KBM-7 (cell line): ENCODE measurements at regions not wholly inside any gene's neighbourhood (a gene's known extent, or its start where the extent isn't known, plus 50 kb on each side); places are given as distances from the start of the nearest gene placed in this dataset.
"Not testable (repeated sequence)": the region's sequence is repeated elsewhere in the genome, so short reads cannot be mapped to it uniquely, and the experiment has no call there.

Experiments used
- DNase-seq: peaks from one replicate; pipeline ENCODE4 v3.0.0-alpha.2; 2015
- in situ Hi-C: fragments of 300-500 bp; cut with MboI; formaldehyde crosslinking; loops from 2 replicates; pipeline ENCODE4 v1.14.3; 2020; ENCODE audit warnings: low sequenced_read_pairs, low pct_unique_long_range_greater_than_20kb, mixed read lengths

DNA sequence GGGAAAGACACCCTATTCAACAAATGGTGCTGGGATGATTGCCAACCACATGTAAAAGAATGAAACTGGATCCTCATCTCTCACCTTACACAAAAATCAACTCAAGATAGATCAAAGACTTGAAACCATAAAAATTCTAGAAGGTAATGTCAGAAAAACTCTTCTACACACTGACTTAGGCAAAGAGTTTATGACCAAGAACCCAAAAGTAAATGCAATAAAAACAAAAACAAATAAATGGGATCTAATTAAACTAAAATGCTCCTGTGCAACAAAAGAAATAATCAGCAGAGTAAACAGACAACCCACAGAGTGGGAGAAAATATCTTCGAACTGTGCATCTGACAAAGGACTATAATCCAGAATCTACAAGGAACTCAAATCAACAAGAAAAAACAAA is 504.2 kb upstream of the MBL2 start:
- DNase-seq: no peak
- in situ Hi-C loops: no loop called here

DNA sequence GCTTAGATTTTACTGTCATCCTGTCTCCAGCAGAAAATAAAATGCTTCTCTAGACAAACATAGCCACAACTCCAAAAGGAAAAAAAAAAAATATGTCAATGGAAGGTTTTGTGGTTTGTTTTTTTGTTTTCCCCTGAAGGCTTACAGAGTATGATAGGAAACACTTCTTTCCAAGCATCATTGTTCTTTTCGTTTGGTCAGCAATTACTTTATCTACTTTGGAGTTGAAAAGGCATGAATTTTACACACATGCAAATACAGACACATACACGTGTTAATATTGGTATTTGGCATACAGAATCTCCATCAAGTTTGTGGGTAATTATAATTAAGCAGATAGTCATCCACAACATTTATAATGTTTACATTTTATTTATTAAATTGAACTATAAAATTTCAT is 496.9 kb upstream of the MBL2 start:
- in situ Hi-C loops: no loop called here
- no peak for DNase-seq

DNA sequence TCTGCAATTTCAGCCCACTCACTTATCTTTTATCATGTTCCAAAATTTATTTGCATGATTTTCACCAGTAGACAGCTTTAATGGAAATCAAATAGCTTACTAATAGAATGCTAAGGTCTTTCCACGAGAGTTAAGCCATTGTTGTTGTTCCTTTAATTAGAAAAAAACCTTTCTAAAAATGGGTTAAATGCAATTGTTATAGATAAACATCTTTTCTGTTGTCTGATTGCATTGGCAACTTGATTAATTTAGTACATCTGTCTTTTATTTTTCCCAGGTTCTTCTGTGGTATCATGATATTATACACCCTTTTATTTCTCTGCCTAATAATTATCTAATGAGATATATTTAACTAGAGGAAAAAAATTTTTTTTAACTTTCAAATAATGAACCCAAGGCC is 487.6 kb upstream of the MBL2 start:
- no peak for DNase-seq
- in situ Hi-C loops: no loop called here

DNA sequence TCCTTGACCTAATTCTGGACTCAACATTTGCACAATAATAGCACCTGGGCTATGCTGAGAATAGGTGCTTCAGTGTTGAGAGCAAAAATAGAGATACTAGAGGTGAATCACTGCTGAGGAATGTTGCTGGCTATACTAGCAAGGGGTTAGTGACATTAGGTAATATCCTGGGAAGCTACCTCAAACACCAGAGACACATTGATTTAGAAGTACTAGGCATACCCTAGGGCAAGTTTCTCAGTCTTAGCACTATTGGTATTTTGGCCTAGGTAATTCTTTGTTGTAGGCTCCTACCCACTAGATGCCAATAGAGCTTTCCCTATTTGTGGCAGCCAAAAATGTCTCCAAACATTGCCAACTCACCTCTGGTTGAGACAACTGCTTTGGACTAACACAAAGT is 484.0 kb upstream of the MBL2 start:
- in situ Hi-C loops: no loop called here
- no peak for DNase-seq

DNA sequence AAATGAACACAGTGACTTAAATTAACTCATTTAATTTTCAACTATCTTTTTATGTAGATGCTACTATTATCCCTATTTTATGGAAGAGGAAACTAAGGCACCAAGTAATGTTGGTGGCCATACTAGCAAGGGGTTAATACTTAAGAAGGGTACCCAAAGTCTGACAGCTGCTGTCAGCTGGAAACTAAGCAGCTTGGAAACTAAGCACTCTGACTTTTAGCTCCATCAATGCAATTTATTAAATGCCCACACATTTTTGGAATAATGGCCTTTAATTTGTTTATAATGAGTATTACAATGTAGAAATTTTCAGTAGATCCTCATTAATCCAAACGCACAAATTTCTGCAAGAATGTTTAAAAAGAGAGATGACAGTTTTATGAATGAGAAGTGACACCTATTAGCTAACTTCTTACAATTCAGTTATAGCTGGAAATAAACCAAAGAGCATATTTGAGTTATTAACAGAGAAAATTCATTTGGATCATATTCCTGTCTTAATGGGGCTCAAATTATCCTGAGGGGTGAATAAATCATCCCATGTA is 483.1 kb upstream of the MBL2 start:
- in situ Hi-C loops: no loop called here
- no peak for DNase-seq

DNA sequence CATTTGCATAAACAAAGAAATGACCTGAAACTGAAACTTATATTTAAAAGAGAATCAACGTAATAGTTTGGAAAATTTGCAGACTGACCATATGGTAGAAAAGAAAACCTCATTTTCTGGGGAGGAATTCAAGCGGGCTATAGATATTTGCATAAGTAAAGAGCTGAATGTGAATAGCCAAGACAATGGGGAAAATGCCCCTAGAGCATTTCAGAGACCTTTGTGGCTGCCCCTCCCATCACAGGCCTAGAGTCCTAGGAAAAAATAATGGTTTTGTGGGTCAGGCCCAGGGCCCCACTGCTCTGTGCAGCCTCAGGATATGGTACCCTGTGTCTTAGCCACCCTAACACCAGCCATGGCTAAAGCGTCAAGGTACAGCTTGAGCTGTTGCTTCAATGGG is 480.6 kb upstream of the MBL2 start:
- in situ Hi-C loops: no loop called here
- no peak for DNase-seq

DNA sequence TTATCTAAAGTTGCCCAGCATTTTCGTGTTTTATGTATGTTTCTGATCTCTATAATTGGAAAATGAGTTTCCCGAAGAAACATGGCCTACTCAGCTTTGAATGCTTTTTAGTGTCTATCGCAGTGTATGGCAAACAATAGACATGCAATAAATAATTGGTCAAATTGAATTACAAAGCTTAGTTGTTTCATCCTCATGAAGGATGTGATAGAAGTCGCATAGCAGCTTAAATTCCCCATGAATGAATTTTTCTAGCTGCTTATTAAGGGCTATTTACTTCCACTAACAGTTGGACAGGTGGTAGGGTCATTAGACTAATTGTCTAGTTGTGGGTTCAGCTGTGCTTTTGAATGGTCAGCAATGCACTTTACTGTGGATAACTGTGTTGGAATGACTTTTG is 467.3 kb upstream of the MBL2 start:
- in situ Hi-C loops: no loop called here
- no peak for DNase-seq

DNA sequence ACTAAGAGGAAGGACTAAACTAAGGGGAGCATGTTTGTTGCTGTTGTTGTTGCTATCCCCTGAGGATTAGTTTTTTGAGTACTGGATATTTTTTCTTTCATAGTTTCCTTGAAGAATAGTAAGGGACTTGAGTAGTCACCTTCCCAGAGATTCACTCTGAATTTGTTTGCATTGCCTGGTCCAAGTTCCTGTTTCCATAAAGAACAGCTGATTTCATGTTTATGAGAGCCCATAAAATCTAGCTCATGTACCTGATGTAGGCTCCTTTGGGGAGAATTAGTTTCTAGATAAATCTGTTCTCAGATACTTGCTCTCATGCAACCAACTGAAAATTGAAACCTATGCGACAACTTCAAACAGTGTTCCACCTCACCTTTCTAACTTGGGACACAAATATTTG is 464.4 kb upstream of the MBL2 start:
- in situ Hi-C loops: no loop called here
- no peak for DNase-seq

DNA sequence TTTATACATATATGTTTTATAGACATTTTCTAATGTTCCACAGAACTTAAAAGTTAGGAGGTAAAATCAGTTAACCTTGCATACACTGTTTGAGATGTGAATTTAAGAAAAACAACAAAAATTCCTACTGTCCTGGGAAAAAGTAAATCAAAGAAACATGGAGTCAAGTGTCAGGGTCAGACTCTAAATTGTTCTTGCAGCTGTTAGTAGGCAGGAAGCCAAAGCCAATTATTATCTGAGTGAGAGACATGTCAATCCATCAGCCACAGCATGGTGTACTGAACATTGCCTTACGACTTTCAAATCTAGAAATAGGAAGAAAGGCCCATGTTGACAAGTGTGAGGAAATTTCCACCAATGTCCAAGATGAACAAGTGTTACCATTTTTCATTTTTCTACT is 461.2 kb upstream of the MBL2 start:
- in situ Hi-C loops: no loop called here
- DNase-seq: no peak

DNA sequence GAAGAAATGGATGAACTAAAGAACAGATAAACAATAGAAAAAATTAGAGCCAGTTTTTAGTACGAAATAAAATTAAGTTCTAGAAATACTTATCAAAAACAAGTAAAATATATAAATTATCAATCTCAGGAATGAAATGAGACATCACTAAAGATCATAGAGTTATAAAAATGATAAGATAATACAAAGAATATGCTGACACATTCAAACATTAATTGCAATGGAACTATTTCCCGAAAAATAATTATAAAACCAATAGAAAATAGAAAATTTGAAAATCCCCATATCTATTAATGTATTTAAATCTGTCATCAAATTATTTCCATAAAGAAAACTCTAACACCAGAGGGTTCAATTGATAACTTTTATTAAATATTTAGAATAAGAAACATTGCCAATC is 458.1 kb upstream of the MBL2 start:
- in situ Hi-C loops: no loop called here
- no peak for DNase-seq

DNA sequence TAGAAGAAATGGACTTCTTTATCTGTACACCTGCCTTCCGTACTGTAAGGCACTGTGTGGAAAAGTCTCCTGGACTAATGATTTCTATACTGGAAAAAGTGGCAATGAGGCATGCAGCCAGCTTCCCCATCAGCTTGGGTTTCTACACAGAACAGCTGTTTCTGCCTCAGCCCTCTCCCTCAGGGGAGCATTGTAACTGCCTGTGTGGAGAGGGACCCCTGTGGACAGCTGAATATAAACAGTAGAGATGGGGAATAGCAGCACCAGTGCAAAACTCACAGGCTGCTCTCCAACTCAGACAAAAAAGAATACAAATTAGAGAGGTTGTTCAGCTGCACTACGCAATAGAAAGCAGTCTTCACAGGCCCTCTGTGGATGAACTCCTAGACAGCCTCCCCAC is 451.3 kb upstream of the MBL2 start:
- no peak for DNase-seq
- in situ Hi-C loops: no loop called here

DNA sequence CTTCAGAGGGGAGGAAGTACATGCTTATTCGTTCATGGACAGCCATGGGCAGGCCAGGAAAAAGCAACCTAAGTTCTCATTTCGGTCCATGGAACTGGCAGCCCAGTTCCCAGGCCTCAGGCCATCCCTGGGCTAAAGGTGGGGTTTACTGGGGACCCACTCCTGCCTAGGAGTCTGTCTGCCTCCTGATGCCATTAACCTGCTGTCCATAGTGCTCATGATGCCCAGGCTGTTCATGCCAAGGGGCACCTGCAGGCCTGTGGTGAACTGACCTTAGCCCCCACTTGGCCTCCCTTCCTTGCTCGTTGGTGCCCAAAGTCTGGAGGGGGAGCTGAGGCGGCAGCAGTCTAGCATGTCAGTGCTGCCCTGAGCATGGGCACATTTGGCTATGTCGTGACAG is 450.2 kb upstream of the MBL2 start:
- in situ Hi-C loops: no loop called here
- DNase-seq: no peak

DNA sequence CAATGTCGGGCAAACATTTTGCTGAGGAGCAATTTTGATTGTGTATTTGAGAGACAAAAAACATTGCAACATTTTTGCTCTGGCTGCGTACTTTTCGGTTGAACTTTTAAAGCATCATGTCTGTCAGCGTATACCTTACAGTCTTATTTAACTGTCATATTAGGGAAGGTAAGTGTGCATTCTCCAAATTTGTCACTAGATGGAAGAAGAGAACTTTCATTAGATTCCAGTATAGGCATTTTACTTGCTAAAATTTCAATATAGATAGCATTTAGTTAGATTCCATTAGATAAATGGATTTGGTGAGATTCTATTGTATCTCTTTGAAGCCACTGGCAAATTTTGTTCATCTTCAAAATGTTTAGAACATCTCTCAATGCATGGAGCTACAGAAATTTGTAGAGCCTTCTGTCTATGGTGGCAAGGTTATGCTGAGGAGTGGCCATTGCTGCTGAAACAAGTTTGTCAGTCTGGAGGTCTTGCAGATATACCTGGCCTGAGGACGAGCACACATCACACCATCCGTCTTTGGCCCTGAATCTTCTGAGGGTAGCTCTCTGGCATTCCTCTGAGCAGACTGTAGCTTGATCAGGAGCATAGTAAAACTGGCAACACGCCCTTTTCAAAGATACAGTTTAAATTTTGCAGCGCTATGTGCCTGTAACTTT is 437.5 kb upstream of the MBL2 start:
- peak; percentile 25 for DNase-seq
- in situ Hi-C loops: no loop called here

DNA sequence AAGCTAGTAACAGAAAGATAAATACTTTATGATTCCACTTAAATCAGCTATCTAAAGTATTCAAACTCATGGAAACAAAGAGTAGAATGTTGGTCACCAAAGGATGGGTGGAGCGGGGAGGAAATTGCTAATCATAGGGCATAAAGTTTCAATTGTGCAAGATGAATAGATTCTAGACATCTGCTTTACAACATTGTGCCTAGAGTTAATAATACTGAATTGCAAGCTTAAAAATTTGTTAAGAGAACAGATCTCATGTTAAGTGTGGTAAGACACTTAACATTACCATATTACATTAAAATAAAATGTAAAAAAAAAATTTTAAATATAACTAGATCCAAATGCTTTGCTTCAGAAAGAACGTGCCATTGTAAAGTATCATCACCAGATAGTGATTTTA is 411.1 kb upstream of the MBL2 start:
- no peak for DNase-seq
- in situ Hi-C loops: no loop called here

DNA sequence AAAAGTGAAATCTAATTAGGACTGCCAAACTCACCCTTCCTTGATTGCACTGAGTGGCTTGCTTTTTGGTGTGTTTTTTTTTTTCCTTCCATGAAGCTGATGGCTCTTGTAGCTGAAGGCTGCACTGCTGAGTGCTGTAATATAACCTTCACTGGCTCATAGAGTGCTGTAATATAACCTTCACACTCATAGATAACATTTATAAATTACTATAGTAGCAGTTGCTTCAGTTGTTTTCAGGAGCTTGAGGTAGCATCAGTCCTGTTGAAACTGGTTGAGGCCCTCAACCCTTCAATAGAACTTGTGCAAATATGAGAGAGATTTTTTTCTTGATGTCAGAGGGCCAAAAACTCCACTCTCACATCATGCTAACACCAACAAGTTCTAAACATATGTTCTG is 404.9 kb upstream of the MBL2 start:
- no peak for DNase-seq
- in situ Hi-C loops: no loop called here

DNA sequence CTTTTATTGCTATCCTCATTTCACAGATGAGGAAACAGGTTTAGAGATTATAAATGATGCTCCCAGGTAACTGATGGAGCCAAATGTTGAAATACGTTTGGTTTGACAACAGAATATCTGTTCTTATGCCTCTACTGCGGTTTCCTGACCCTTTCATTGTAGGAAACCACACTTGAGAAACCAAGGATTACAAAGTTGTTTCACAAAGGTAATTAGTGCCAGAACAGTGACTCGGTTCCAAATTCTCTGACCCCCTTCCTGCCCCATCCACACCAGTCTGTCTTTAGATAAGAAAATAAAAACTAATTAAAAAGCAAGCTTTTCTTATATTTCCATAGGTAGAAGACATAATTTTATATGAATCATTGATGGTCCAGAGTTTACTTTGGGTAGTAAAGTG is 393.7 kb upstream of the MBL2 start:
- DNase-seq: no peak
- in situ Hi-C loops: no loop called here

DNA sequence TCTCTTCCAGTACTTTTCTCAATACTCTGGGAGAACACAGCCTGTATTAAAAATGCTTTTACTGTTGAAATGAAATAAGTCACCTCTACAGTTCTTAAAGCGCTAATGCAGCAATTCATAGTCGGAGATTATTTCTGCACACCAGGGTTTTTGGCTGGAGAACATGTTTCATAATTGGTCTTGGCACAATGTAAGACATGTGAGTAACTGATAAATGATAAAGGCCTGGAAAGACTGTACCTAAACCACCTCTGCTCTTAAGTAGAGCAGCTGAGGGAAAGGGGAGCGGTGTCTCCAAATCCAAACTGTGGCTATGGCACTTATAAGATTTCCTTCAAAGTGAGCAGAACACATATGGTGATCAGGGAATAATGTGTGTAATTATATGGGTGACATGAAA is 390.3 kb upstream of the MBL2 start:
- in situ Hi-C loops: no loop called here
- no peak for DNase-seq

DNA sequence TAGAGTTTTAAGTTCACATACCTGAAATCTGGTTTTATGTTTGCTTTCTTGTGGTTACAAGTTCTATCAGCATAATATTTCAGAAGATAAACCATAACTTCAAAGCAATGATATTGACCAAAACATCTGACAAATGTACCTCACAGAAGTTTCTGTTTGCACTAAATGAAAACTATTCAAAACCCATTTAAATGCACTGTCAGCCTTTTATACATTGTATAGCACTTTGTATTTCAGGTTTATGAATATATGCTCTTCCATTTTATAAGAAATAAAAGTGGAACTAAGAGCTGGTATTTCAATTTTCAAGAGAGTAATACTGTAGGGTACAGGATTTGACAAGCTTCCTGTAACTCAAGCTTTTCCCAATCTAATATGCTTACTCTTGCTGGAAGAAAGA is 388.6 kb upstream of the MBL2 start:
- DNase-seq: no peak
- in situ Hi-C loops: no loop called here

DNA sequence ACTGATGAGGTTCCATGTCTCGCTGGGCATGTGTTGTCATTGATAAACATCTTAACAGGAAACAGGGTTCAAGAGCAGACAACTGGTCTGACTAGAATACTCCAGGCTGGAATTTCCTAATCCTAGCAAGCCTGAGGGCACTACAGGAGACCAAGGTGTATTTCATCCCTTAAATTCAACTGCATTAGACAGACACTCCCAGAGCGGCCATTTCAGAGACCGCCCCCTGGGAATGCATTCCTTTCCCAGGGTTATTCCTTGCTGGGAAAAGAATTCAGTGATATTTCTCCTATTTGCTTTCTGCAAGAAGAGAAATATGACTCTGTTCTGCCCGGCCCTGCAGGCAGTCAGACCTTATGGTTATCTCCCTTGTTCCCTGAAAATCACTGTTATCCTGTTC is 383.1 kb upstream of the MBL2 start:
- DNase-seq, in situ Hi-C loops: not testable (repeated sequence)

DNA sequence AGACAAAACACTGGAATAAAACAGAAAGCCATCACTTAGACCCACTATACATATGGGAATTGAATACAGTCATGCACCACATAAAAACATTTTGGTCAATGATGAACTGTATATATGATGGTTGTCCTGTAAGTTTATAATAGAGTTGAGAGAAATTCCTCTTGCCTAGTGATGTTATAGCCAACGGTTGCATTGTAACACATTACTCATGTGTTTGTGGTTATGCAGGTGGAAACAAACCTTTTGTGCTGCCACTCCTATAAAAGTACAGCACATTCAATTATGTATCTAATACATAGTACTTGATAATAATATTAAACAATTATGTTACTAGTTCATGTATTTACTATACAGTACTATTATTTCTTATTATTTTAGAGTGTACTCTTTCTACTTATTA is 381.2 kb upstream of the MBL2 start:
- no peak for DNase-seq
- in situ Hi-C loops: no loop called here

DNA sequence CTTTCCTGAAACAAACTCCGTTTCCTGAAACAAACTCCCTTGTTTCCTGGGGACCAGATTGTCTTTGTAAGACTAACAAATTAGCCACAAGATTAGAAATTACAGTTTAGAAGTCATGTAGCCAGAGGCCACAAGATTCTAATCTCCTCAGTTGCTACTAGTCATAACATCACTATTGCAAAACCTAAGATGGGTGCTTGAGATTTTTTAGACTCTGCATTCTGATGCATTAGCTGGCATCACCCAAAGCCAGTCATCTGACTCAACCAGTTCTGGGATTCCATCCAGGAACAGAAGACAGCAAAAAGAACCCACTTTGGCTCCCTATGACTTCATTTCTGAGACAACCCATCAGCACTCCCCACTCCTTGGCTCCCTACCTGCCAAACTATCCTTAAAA is 367.9 kb upstream of the MBL2 start:
- in situ Hi-C loops: no loop called here
- no peak for DNase-seq

DNA sequence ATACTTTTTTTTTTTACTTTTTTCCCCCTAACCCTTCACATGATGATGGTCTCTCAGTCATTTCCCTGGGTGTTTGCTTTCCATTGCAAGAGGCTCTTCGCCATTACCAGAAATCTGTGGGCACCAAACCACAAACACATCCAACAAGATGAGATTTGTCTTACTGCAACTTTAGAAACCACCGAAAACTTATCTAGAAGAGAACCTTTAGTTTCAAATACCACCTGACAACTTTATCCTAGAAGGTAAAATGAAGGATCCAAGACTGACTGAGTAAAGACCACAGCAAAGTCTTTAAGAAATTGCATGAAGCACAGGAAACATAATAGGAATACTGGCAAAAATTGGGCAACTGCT is 363.3 kb upstream of the MBL2 start:
- in situ Hi-C loops: no loop called here
- no peak for DNase-seq
